ENCODE measurements at regions not wholly inside any gene's neighbourhood (a gene's known extent, or its start where the extent isn't known, plus 50 kb on each side); places are given as distances from the start of the nearest gene placed in this dataset.

DNA sequence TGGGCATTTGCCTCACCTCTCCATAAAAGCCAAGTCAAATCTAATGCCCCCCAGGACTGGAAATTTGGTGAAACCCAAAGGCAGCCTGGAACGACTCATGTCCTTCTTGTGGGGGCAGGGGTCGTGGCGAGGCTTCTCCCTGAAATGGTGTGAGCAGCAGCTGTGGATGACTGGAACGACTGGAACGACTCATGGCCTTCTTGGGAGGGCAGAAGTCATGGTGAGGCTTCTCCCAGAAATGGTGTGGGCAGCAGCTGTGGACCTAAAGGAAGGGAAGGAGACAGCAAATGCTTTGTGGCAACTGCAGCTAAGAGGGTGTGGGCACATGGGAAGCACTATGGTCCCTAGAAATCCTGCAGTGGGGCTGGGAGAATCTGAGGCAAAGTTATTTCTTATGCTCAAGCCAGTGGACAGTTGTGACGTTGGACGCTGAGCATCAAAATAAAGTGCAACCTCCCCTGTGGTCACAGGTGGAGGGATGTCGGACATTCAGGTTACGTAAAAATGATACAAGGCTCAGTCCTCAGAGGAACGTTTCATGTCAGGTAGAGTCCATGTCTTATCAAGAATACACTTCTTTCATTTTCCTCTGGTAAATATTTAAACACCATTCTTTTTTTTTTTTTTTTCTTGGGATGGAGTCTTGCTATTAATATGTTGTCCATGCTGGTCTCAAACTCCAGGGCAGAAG is 107.0 kb upstream of the KIF5B start:
- TF ChIP-seq POLR2AphosphoS5 (IDR thresholded peaks at IDR 0.05; ENCODE audit: borderline replicate concordance, low read depth, low read length) (no peak), EZH2 (IDR thresholded peaks at IDR 0.05) (no peak)
